ENCODE measurements at regions not wholly inside any gene's neighbourhood (a gene's known extent, or its start where the extent isn't known, plus 50 kb on each side); places are given as distances from the start of the nearest gene placed in this dataset.

DNA sequence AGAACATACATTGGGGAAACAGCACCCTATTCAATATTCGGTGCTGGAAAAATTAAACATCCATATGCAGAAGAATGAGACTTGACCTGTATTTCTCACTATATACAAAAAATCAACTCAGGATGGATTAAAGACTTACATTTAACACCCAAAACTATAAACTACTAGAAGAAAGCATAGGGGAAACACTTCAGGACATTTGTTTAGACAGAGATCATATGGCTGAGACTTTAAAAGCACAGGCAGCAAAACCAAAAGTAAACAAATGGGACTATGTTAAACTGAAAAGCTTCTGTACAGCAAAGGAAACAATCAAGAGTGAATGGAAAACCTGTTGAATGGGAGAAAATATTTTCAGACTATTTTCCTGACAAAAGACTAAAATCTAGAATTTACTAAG lies 1694.1 kb upstream of the CELF4 start:
- TF ChIP-seq, protein P1, sequence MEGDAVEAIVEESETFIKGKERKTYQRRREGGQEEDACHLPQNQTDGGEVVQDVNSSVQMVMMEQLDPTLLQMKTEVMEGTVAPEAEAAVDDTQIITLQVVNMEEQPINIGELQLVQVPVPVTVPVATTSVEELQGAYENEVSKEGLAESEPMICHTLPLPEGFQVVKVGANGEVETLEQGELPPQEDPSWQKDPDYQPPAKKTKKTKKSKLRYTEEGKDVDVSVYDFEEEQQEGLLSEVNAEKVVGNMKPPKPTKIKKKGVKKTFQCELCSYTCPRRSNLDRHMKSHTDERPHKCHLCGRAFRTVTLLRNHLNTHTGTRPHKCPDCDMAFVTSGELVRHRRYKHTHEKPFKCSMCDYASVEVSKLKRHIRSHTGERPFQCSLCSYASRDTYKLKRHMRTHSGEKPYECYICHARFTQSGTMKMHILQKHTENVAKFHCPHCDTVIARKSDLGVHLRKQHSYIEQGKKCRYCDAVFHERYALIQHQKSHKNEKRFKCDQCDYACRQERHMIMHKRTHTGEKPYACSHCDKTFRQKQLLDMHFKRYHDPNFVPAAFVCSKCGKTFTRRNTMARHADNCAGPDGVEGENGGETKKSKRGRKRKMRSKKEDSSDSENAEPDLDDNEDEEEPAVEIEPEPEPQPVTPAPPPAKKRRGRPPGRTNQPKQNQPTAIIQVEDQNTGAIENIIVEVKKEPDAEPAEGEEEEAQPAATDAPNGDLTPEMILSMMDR (conservative IDR thresholded peaks at IDR 0.05 in 1 of 2, IDR thresholded peaks at IDR 0.05 in 1 of 2; ENCODE audit: extremely low read depth in 1 of 2, insufficient read depth in 1 of 2, low read depth in 1 of 2, low read length in 2 of 2), result no peak
- no peak for TF ChIP-seq EZH2 (IDR thresholded peaks at IDR 0.05; ENCODE audit: borderline replicate concordance, low read length)
